Fibroblast of mammary gland (primary cell): ENCODE measurements at regions not wholly inside any gene's neighbourhood (a gene's known extent, or its start where the extent isn't known, plus 50 kb on each side); places are given as distances from the start of the nearest gene placed in this dataset.

Experiments used
- DNase-seq: peaks from one replicate; pipeline ENCODE4 v3.0.0-alpha.2; 2010; ENCODE audit warnings: low read depth
- H3K4me3 ChIP-seq: 2 replicates; pipeline ENCODE4 v1.5.1; 2011; ENCODE audit warnings: low read depth, mild to moderate bottlenecking, low read length, moderate library complexity; ENCODE audit not compliant: control insufficient read depth
- TF ChIP-seq, protein P1 (sequence below): conservative IDR thresholded peaks from 2 replicates; pipeline ENCODE4 v1.5.1; 2011; ENCODE audit warnings: low read depth, low read length, inconsistent platforms; ENCODE audit not compliant: control insufficient read depth, insufficient read depth

DNA sequence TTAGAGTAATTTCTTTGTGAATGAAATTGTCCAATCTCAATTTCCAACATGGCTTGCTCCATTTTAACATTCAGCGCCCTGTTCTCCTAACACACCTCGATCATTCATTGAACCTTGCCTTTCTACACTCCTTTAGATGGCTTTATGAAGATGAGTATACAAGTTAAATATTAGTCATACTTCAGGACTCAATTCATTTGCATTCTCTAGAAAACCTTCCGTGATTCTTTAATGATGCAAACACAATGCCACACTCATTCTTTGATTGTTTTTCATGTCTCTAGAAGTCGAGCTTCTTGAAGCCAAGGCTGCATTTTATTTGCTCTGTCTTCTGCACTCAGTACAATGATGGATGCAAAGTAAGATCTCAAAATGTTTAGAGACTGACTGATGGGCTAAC lies 641.2 kb downstream of the DOK5 start:
- no peak for DNase-seq
- TF ChIP-seq, protein P1, sequence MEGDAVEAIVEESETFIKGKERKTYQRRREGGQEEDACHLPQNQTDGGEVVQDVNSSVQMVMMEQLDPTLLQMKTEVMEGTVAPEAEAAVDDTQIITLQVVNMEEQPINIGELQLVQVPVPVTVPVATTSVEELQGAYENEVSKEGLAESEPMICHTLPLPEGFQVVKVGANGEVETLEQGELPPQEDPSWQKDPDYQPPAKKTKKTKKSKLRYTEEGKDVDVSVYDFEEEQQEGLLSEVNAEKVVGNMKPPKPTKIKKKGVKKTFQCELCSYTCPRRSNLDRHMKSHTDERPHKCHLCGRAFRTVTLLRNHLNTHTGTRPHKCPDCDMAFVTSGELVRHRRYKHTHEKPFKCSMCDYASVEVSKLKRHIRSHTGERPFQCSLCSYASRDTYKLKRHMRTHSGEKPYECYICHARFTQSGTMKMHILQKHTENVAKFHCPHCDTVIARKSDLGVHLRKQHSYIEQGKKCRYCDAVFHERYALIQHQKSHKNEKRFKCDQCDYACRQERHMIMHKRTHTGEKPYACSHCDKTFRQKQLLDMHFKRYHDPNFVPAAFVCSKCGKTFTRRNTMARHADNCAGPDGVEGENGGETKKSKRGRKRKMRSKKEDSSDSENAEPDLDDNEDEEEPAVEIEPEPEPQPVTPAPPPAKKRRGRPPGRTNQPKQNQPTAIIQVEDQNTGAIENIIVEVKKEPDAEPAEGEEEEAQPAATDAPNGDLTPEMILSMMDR: no peak
- no peak overlapping the region for H3K4me3 ChIP-seq

DNA sequence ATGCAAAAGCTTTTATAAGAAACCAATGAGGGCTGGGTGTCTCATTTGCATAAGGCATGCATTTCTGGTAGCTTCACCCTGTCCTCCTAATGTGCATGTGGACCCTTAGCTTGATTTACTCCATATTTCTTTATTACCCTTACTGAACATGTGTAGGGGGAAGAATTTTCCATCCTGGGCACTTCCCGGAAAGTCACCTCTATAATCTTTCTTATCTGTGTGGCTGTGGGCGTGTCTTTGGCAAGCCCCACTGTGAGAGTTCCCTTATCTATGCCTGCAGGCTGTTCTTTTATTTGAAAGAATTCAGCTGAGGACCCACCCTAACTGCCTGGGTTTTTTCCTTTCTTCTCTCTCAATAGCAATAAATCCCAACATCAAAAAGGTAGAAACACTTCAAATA lies 627.8 kb downstream of the DOK5 start:
- no peak overlapping the region for H3K4me3 ChIP-seq
- DNase-seq: no peak
- TF ChIP-seq, protein P1: no peak

DNA sequence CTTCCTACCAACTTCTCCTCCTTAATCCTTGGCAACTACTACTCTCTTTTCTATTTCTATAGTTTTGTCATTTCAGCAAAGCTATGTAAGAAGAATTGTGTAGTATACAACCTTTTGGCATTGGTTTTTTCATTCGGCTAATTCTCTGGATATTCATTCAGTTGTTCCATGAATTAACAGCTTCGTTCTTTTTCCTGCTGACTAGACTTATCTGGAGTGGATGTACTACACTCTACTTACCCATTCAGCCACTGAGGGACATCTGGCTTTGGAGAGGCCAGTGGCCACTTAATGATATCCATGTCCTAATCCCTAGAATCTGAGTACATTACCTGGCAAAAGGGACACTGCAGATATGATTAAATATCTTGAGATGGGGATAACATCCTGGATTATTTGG lies 623.9 kb downstream of the DOK5 start:
- no peak overlapping the region for H3K4me3 ChIP-seq
- no peak for DNase-seq
- TF ChIP-seq, protein P1: no peak

DNA sequence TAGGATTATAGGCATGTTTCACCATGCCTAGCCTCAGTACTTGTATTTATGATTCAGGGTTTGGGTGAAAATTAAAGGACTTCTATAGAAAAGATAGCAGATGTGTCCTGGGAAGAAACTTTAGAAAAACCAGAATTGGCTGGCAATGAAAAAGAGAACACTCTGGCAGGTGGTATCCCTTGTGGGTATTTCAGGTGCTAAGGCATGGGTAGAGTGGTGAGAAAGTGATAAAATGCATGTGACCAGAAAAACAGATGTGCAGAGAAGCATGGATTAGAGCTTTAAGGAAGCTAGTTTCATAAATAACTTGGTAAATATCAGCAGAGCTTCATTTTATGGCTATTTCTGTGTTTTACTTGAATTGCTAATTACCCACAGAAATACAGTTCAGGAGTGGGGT lies 622.2 kb downstream of the DOK5 start:
- H3K4me3 ChIP-seq: no peak overlapping the region
- TF ChIP-seq, protein P1: no peak
- no peak for DNase-seq

DNA sequence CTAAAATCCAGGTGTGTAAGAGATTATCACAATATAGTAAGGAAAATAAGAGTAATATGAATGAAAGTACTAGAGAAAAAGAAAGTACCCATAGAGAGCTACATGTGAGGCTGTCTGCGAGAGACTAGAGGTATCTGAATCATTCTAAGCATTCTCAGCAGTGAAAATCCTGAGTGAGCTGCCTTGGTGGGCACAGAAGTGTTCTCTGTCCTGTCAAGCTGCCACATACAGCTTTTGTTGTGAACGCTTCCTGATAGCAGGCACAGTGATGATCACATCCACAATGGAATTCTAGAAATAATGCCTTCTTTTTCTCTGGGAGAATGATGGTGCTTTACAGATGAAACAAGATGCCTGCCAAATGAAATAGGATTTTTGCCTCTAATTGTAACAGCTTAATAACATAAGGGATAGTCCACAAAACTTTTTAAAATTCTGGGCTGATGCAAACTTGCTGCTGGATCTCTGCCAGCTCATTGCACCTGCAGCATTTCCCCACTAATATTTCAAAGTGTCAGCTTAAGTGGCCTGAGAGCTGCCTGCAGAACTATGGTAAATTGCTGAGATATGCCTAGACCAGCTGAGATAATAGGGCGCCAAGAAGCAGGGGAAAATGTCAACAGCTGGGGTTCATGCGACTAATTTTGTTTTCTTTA lies 620.5 kb downstream of the DOK5 start:
- TF ChIP-seq, protein P1: no peak
- no peak overlapping the region for H3K4me3 ChIP-seq
- no peak for DNase-seq

DNA sequence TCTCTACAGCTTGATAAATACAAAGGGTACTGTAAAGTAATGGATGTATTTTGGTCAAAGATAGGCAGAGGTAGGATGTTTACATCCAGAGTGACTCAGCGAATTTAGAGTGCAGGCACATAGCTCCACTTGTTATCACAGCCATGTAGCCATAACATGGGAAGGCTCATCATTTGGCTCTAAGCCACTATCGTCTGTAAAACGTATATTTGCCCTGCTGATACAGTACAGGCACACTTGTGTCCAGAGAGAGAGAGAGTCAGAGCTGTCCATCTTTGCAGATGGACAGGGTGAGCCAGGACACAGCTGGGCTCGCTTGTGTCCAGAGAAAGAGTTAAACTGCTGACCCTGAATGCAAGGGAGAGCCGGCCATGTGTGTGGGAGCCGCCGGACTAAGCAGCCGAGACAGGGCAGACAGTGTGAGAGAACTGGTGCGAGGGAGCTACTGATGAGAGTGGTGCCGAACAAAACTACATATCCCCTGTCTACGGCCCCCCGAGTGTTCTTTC lies 619.0 kb downstream of the DOK5 start:
- TF ChIP-seq, protein P1: no peak
- no peak for DNase-seq
- no peak overlapping the region for H3K4me3 ChIP-seq

DNA sequence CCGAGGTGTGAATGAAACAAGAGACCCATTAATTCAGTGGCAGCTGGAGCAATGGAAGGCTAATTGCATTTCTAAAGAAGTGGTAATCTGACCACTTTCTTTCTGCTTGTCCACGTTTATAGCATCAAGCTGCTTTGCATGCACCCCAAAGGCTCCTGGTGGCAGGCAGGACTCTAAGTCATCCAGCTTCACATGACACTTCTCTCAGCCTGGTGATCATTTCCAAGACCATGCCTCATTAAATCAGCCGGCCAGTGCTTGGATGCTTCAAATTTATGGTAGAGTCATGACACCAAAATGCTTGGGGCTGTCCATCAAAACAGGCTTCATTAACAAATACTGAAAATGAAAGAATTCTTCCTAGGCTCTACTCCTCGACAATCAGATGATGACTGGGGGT lies 614.9 kb downstream of the DOK5 start:
- H3K4me3 ChIP-seq: no peak overlapping the region
- DNase-seq: no peak
- TF ChIP-seq, protein P1: no peak
